ENCODE measurements at regions not wholly inside any gene's neighbourhood (a gene's known extent, or its start where the extent isn't known, plus 50 kb on each side); places are given as distances from the start of the nearest gene placed in this dataset.

GRCh38 chr3:144185276-144185675 is 213.7 kb downstream of the DIPK2A start:
- no peak for DNase-seq (ENCODE audit: low read depth)
- H3K4me3 ChIP-seq (ENCODE audit: low read depth, low read length): no peak overlapping the region
- TF ChIP-seq CTCF (IDR thresholded peaks at IDR 0.05; ENCODE audit: insufficient read depth, low read length): no peak

- DNase-seq (ENCODE audit: low read depth): peak; percentile 47
- TF ChIP-seq CTCF (IDR thresholded peaks at IDR 0.05; ENCODE audit: insufficient read depth, low read length): no peak
- no peak overlapping the region for H3K4me3 ChIP-seq (ENCODE audit: low read depth, low read length)
Measured at GRCh38 chr3:144187531-144188210, 216.0 kb downstream of the DIPK2A start.

- no peak overlapping the region for H3K4me3 ChIP-seq (ENCODE audit: low read depth, low read length)
- DNase-seq (ENCODE audit: low read depth): peak; percentile 6
- TF ChIP-seq CTCF (IDR thresholded peaks at IDR 0.05; ENCODE audit: insufficient read depth, low read length): no peak
Measured at GRCh38 chr3:144189044-144189443, 217.4 kb downstream of the DIPK2A start.

GRCh38 chr3:144197116-144197515 is 225.5 kb downstream of the DIPK2A start:
- no peak for DNase-seq (ENCODE audit: low read depth)
- no peak overlapping the region for H3K4me3 ChIP-seq (ENCODE audit: low read depth, low read length)
- no peak for TF ChIP-seq CTCF (IDR thresholded peaks at IDR 0.05; ENCODE audit: insufficient read depth, low read length)

- no peak overlapping the region for H3K4me3 ChIP-seq (ENCODE audit: low read depth, low read length)
- no peak for TF ChIP-seq CTCF (IDR thresholded peaks at IDR 0.05; ENCODE audit: insufficient read depth, low read length)
- DNase-seq (ENCODE audit: low read depth): no peak
Measured at GRCh38 chr3:144197582-144197981, 226.0 kb downstream of the DIPK2A start.

- no peak for TF ChIP-seq CTCF (IDR thresholded peaks at IDR 0.05; ENCODE audit: insufficient read depth, low read length)
- DNase-seq (ENCODE audit: low read depth): no peak
- no peak overlapping the region for H3K4me3 ChIP-seq (ENCODE audit: low read depth, low read length)
Measured at GRCh38 chr3:144200004-144200403, 228.4 kb downstream of the DIPK2A start.

- TF ChIP-seq CTCF (IDR thresholded peaks at IDR 0.05; ENCODE audit: insufficient read depth, low read length): no peak
- no peak for DNase-seq (ENCODE audit: low read depth)
- H3K4me3 ChIP-seq (ENCODE audit: low read depth, low read length): no peak overlapping the region
Measured at GRCh38 chr3:144200466-144200865, 228.8 kb downstream of the DIPK2A start.

All from fibroblast of the aortic adventitia (primary cell).